ENCODE measurements at regions not wholly inside any gene's neighbourhood (a gene's known extent, or its start where the extent isn't known, plus 50 kb on each side); places are given as distances from the start of the nearest gene placed in this dataset.

DNA sequence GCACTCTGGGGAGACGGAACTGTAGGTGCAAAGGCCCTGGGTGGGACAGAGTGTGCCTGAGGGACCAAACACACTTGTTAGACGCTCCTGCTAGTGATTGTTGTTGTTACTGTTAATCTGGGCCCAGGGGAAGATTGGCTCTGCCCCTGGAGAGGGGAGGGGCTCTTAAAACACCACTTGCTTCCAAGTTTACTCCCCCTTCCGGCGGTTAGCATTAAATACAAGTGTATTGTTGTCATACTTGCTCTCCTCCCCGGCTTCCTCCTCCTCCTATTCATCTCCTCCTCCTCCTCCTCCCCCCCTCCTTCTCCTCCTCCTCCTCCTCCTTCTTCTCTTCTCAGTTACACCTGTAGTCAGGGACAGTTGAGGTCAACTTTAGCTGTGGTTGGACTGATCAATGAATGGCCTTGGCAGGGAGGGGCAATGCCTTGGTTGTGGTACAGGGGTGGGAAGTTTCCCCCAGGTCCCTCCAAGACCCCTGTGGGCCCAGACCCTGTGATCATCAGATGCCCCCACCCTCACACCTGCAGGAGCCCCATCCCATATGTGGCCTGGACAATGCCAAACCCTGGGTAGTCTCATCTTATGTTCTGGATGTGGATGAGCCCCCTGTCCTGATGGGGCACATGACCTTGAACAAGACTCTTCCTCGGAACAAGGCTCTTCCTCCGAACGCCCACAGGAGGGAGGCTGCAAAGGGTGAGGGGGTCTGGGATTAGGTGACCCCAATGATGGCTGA, 217.3 kb downstream of the PTPRU start:
- TF ChIP-seq, protein P1, sequence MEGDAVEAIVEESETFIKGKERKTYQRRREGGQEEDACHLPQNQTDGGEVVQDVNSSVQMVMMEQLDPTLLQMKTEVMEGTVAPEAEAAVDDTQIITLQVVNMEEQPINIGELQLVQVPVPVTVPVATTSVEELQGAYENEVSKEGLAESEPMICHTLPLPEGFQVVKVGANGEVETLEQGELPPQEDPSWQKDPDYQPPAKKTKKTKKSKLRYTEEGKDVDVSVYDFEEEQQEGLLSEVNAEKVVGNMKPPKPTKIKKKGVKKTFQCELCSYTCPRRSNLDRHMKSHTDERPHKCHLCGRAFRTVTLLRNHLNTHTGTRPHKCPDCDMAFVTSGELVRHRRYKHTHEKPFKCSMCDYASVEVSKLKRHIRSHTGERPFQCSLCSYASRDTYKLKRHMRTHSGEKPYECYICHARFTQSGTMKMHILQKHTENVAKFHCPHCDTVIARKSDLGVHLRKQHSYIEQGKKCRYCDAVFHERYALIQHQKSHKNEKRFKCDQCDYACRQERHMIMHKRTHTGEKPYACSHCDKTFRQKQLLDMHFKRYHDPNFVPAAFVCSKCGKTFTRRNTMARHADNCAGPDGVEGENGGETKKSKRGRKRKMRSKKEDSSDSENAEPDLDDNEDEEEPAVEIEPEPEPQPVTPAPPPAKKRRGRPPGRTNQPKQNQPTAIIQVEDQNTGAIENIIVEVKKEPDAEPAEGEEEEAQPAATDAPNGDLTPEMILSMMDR (IDR thresholded peaks at IDR 0.05 in 8 of 11, conservative IDR thresholded peaks at IDR 0.05 in 3 of 11): no peak
- TF ChIP-seq POLR2A (IDR thresholded peaks at IDR 0.05): no peak

All from spleen (tissue), 7 donors.